Ovary (tissue), 3 donors: ENCODE measurements at regions not wholly inside any gene's neighbourhood (a gene's known extent, or its start where the extent isn't known, plus 50 kb on each side); places are given as distances from the start of the nearest gene placed in this dataset.

Experiments used
- EP300 ChIP-seq: sonication (generic); formaldehyde crosslinking; IDR thresholded peaks from one replicate; pipeline ENCODE4 v1.6.1; 2017; ENCODE audit warnings: antibody characterized with exemption
- TF ChIP-seq, protein P1 (sequence below), 3 donors: fragments of 450-650 bp in 2 of 3; fragments of 200-600 bp in 1 of 3; IDR thresholded peaks; one replicate each; pipeline versions ENCODE4 v1.5.1 to v1.8.0; 2016 to 2022; ENCODE audit warnings: antibody characterized with exemption in 3 of 3, mild to moderate bottlenecking in 1 of 3
- donor health status: DM: no; HTN: no; CAD: no.

- no peak for TF ChIP-seq EP300
- TF ChIP-seq, protein P1, sequence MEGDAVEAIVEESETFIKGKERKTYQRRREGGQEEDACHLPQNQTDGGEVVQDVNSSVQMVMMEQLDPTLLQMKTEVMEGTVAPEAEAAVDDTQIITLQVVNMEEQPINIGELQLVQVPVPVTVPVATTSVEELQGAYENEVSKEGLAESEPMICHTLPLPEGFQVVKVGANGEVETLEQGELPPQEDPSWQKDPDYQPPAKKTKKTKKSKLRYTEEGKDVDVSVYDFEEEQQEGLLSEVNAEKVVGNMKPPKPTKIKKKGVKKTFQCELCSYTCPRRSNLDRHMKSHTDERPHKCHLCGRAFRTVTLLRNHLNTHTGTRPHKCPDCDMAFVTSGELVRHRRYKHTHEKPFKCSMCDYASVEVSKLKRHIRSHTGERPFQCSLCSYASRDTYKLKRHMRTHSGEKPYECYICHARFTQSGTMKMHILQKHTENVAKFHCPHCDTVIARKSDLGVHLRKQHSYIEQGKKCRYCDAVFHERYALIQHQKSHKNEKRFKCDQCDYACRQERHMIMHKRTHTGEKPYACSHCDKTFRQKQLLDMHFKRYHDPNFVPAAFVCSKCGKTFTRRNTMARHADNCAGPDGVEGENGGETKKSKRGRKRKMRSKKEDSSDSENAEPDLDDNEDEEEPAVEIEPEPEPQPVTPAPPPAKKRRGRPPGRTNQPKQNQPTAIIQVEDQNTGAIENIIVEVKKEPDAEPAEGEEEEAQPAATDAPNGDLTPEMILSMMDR (IDR thresholded peaks at IDR 0.05): no peak
Measured at GRCh38 chr16:79498928-79499327, 101.6 kb downstream of the MAF start.
